Endothelial cell of umbilical vein (primary cell): ENCODE measurements at regions not wholly inside any gene's neighbourhood (a gene's known extent, or its start where the extent isn't known, plus 50 kb on each side); places are given as distances from the start of the nearest gene placed in this dataset.

ENCODE experiments used
- BruUV-seq: library from RNA; stranded (reverse); fragments of 400-500 nt; replicated peaks from 2 replicates; lab custom pipeline; 2021; lab: Mats Ljungman, UMichigan
- CTCF ChIA-PET: fragments of 300-600, 350-600 bp; sonication (Branson Sonifier 250); formaldehyde crosslinking; loops from one replicate; lab custom pipeline; 2021; ENCODE audit warnings: antibody characterized with exemption, inconsistent platforms; lab: Charles Lee
- POLR2A ChIA-PET: fragments of 300-600, 350-600 bp; sonication (Branson Sonifier 250); formaldehyde crosslinking; loops from one replicate; lab custom pipeline; 2021; ENCODE audit warnings: antibody characterized with exemption, inconsistent platforms; lab: Charles Lee
- DNase-seq: peaks from one replicate; pipeline ENCODE4 v3.0.0-alpha.2; 2011; ENCODE audit warnings: low read depth, low spot score
- FAIRE-seq: peaks from 2 replicates; lab custom pipeline; 2011; peaks lifted over from hg19 to GRCh38; lab: Jason Lieb, UNC
- H2AFZ ChIP-seq: 2 replicates; pipeline ENCODE4 v1.6.0; 2012; ENCODE audit warnings: low read depth, low read length, control low read depth, inconsistent platforms
- H3K27ac ChIP-seq: 2 replicates; pipeline ENCODE4 v1.5.1; 2011; ENCODE audit warnings: low read depth, mild to moderate bottlenecking, control low read depth, low read length, moderate library complexity; ENCODE audit not compliant: insufficient read depth
- H3K27me3 ChIP-seq, 2 experiments: 2 replicates each; pipeline versions ENCODE4 v1.6.0 to v1.6.1; 2011; ENCODE audit warnings: low read length in 2 of 2, mixed read lengths in 1 of 2; ENCODE audit not compliant: control insufficient read depth in 2 of 2, insufficient read depth in 2 of 2
- H3K36me3 ChIP-seq, 2 experiments: 2 replicates in 1 of 2; 3 replicates in 1 of 2; pipeline ENCODE4 v1.5.1; 2011; ENCODE audit warnings: low read length in 2 of 2, mild to moderate bottlenecking in 1 of 2, moderate library complexity in 1 of 2; ENCODE audit not compliant: control insufficient read depth in 2 of 2, insufficient read depth in 2 of 2; ENCODE audit errors: extremely low read depth in 1 of 2
- H3K4me1 ChIP-seq: 3 replicates; pipeline ENCODE4 v1.5.1; 2011; ENCODE audit warnings: mild to moderate bottlenecking, low read length; ENCODE audit not compliant: control insufficient read depth, insufficient read depth; ENCODE audit errors: extremely low read depth
- H3K4me2 ChIP-seq: 2 replicates; pipeline ENCODE4 v1.6.1; 2011; ENCODE audit warnings: low read length, control low read depth, mixed read lengths; ENCODE audit not compliant: insufficient read depth
- H3K4me3 ChIP-seq, 3 experiments: fragments of 200-600 bp in 1 of 3; sonication (generic), shearing (Covaris generic) in 1 of 3; replicated peaks in 1 of 3; 2 replicates each; pipeline ENCODE4 v1.5.1; 2011 to 2016; ENCODE audit warnings: control low read depth in 3 of 3, low read length in 3 of 3, mild to moderate bottlenecking in 2 of 3, inconsistent platforms in 1 of 3, low read depth in 1 of 3, moderate library complexity in 1 of 3; ENCODE audit not compliant: insufficient read depth in 1 of 3
- H3K79me2 ChIP-seq: 2 replicates; pipeline ENCODE4 v1.6.0; 2012; ENCODE audit warnings: low read length, inconsistent platforms; ENCODE audit not compliant: control insufficient read depth, insufficient read depth
- H3K9ac ChIP-seq: replicated peaks from 2 replicates; pipeline ENCODE3; 2011; ENCODE audit warnings: low read length, control low read depth; ENCODE audit not compliant: insufficient read depth; ENCODE audit errors: extremely low read depth
- H3K9me1 ChIP-seq: replicated peaks from 3 replicates; pipeline ENCODE4 v1.6.0; 2011; ENCODE audit warnings: mild to moderate bottlenecking, low read length; ENCODE audit not compliant: control insufficient read depth, insufficient read depth; ENCODE audit errors: extremely low read depth
- H3K9me3 ChIP-seq: replicated peaks from 2 replicates; pipeline ENCODE4 v1.5.1; 2012; ENCODE audit warnings: low read length, inconsistent platforms; ENCODE audit not compliant: control insufficient read depth, insufficient read depth
- H4K20me1 ChIP-seq: replicated peaks from 2 replicates; pipeline ENCODE3; 2011; ENCODE audit warnings: mild to moderate bottlenecking, low read length; ENCODE audit not compliant: control insufficient read depth, insufficient read depth; ENCODE audit errors: extremely low read depth
- CTCF ChIP-seq, 2 donors: IDR thresholded peaks; 1 replicate in 1 of 2; 2 replicates in 1 of 2; pipeline ENCODE4 v1.5.1; 2011; ENCODE audit warnings: low read length in 2 of 2, mild to moderate bottlenecking in 2 of 2, moderate library complexity in 2 of 2, control low read depth in 1 of 2, inconsistent platforms in 1 of 2, low read depth in 1 of 2; ENCODE audit not compliant: insufficient read depth in 1 of 2; ENCODE audit errors: extremely low read depth in 1 of 2
- EZH2 ChIP-seq: IDR thresholded peaks from 2 replicates; pipeline ENCODE4 v1.6.1; 2012; ENCODE audit warnings: borderline replicate concordance, low read depth, mild to moderate bottlenecking, moderate library complexity, low read length, inconsistent platforms; ENCODE audit not compliant: severe bottlenecking
- FOS ChIP-seq: IDR thresholded peaks from 2 replicates; pipeline ENCODE4 v1.6.1; 2011; ENCODE audit warnings: mild to moderate bottlenecking, low read length, moderate library complexity, borderline replicate concordance; ENCODE audit not compliant: insufficient read depth
- GATA2 ChIP-seq: IDR thresholded peaks from 2 replicates; pipeline ENCODE4 v1.7.0; 2011; ENCODE audit warnings: low read depth, mild to moderate bottlenecking, moderate library complexity, mixed read lengths, low read length; ENCODE audit not compliant: insufficient read length, insufficient read depth
- JUN ChIP-seq: IDR thresholded peaks from 2 replicates; pipeline ENCODE4 v1.6.1; 2011; ENCODE audit warnings: borderline replicate concordance, low read depth; ENCODE audit not compliant: insufficient read length, insufficient read depth
- MAX ChIP-seq: IDR thresholded peaks from 2 replicates; pipeline ENCODE4 v1.6.1; 2011; ENCODE audit not compliant: insufficient read depth, insufficient read length
- MYC ChIP-seq: IDR thresholded peaks from one replicate; pipeline ENCODE4 v1.6.1; 2011; ENCODE audit warnings: mild to moderate bottlenecking, low read depth, low read length
- POLR2A ChIP-seq: IDR thresholded peaks from 2 replicates; pipeline ENCODE4 v1.6.1; 2012; ENCODE audit warnings: low read depth, mild to moderate bottlenecking, control low read depth, low read length
- POLR2AphosphoS5 ChIP-seq: IDR thresholded peaks from 2 replicates; pipeline ENCODE4 v1.6.1; 2012; ENCODE audit warnings: low read depth, mild to moderate bottlenecking, control low read depth, low read length, moderate library complexity; ENCODE audit not compliant: insufficient read depth
- dilution Hi-C: fragments of 300-500 bp; cut with MboI; formaldehyde crosslinking; loops from one replicate; pipeline ENCODE4 v1.15.0; 2019; ENCODE audit warnings: low sequenced_read_pairs; ENCODE audit not compliant: extremely low pct_ligation_motif_present
- intact Hi-C: fragments of 100-400 bp; cut with micrococcal nuclease; formaldehyde crosslinking; loops from one replicate; pipeline ENCODE4 v1.10.0; 2022

- dilution Hi-C loops, result no loop called here
These were observed 397.6 kb downstream of the BUD13 start for GRCh38 chr11:116375221-116375620.

More at GRCh38 chr11:116375221-116375620, 397.6 kb downstream of the BUD13 start:
- intact Hi-C loops, result no loop called here
- no TSS peak for BruUV-seq
- ChIA-PET POLR2A (no interaction called here), CTCF (interaction anchor here (2.3 to 3.0 kb wide), 2 partner anchors 14 to 17 kb away, joined by 9 to 11 read pairs; no protein-coding TSS in a partner anchor)
- peaks cover 17% of the 10 kb centered on the region for H3K4me1 ChIP-seq
- H4K20me1 ChIP-seq, result no peaks in the 10 kb centered on the region
- H3K4me3 ChIP-seq, result no peak overlapping the region
- DNase-seq (no peak), FAIRE-seq (no peak)
- no peak overlapping the region for H3K27ac ChIP-seq
- H3K9me3 ChIP-seq, result no peaks in the 10 kb centered on the region
- TF ChIP-seq POLR2AphosphoS5, result no peak
- TF ChIP-seq GATA2, result no peak
- no peak for TF ChIP-seq MAX
- TF ChIP-seq MYC, result no peak
- TF ChIP-seq JUN, result no peak
- no peak for TF ChIP-seq CTCF (IDR thresholded peaks at IDR 0.05; ENCODE audit: extremely low read depth in 1 of 2, insufficient read depth in 1 of 2, low read depth in 1 of 2, low read length in 2 of 2)
- TF ChIP-seq FOS, result no peak
- no peak for TF ChIP-seq POLR2A
- no peak for TF ChIP-seq EZH2
- no peak overlapping the region for H3K9ac ChIP-seq
- H3K9me1 ChIP-seq, result no peaks in the 10 kb centered on the region
- H3K4me2 ChIP-seq, result no peak overlapping the region
- H2AFZ ChIP-seq, result no peak overlapping the region
- H3K79me2 ChIP-seq, result no peaks in the 10 kb centered on the region
- no peaks in the 10 kb centered on the region for H3K36me3 ChIP-seq
- no peaks in the 10 kb centered on the region for H3K27me3 ChIP-seq
